NCI-H1092 treated with DMSO at 0.1 percent for 48 hours (cell line): ENCODE measurements at regions not wholly inside any gene's neighbourhood (a gene's known extent, or its start where the extent isn't known, plus 50 kb on each side); places are given as distances from the start of the nearest gene placed in this dataset.

ENCODE experiments used
- DNase-seq: peaks from one replicate; lab custom pipeline; 2025; lab: John Stamatoyannopoulos, UW

DNA sequence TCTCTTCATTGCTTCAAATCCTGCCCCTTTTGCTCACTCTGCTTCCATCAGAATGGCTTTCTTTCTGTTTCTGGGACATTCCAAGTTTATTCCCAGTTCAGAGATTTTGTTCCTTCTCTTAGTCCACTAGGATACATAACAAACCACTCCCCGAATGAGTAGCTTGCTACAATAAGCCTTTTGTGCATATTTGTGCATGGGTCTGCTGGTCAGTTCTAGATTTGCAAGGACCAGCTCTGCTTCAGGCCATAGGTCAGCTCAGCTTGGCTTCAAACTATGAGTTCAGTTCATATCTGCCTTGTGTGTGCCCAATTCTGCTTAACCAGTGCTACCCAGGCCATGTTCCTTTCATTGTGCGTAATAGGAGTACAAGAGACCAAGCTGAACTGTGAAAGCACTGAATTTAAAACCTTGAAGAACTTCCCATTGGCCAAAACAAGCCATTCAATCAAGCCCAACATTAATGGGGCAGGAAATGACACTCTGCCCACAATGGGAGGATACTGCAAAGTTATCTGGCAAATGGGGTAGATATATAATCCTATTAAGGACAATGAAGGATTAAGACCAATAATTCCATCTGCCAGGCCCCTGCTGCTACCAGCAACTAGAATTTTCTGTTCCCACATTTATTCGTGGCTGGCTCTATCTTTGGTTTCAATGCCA, 328.8 kb downstream of the PRELID2 start:
- no peak for DNase-seq

- no peak for DNase-seq
Observed at GRCh38 chr5:145502906-145503305, 332.2 kb downstream of the PRELID2 start.

DNA sequence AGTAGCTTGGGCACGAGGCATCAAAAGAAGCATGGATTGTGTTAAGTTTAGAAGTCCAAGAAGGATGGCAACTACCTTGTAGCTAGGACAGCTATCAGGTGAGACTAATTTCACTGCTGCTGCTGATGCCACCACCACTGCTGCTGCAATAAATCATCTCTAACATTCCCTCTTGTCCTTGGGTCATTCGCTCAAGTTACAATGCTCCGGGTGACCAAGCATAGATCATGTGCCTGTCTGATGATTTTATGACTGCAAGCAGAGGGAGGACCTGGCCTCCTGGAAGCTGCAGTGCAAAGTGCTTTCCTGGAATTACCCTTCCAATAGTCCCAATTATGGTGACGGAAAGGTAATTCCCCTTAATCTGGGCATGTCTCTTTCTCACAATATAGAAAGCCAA, 334.4 kb downstream of the PRELID2 start:
- DNase-seq, result no peak

- no peak for DNase-seq
Observed at GRCh38 chr5:145499483-145499882, 335.7 kb downstream of the PRELID2 start.

- DNase-seq, result no peak
Observed at GRCh38 chr5:145497052-145497451, 338.1 kb downstream of the PRELID2 start.

GRCh38 chr5:145495741-145496140, 339.4 kb downstream of the PRELID2 start:
- no peak for DNase-seq

DNA sequence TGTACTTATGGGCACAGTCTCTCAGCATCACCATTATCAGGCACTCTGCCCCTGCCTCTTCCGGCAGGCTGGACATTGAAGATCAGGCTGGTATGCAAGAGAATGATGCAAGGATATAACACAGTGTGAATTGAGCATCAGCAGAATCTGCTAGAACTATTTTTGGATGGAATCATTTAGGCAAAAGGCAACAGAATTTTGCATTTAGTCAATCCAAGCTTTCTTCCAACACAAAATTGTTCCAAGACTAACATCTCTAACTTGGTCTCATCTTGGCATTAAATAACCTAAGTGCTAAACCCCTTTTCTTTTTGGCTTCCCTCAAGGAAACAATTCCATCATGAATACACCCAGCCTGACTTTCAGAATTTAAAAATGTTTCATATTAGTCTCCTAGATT, 339.9 kb downstream of the PRELID2 start:
- no peak for DNase-seq

- no peak for DNase-seq
Observed at GRCh38 chr5:145493435-145493834, 341.7 kb downstream of the PRELID2 start.

DNA sequence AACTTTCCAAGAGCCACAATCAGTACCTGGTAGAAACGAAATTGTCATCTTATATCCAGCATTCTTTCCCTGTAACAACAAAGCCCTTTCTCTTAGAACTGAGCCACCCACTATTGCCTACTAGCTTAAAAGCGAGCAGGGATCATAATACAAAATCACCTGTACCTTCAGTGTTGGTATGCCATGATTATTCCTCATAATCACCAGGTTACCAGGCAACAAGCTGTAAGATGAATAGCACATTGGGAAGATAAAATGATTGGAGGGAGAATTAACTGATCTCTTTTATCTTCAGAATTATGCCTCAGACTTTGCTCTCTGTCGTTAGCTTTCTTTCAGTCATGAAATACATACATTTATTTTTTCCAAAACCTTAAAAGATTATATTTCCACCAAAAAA, 345.6 kb downstream of the PRELID2 start:
- DNase-seq, result no peak

- DNase-seq, result no peak
Observed at GRCh38 chr5:145484158-145484557, 351.0 kb downstream of the PRELID2 start.

GRCh38 chr5:145483212-145483611, 351.9 kb downstream of the PRELID2 start:
- DNase-seq, result no peak

DNA sequence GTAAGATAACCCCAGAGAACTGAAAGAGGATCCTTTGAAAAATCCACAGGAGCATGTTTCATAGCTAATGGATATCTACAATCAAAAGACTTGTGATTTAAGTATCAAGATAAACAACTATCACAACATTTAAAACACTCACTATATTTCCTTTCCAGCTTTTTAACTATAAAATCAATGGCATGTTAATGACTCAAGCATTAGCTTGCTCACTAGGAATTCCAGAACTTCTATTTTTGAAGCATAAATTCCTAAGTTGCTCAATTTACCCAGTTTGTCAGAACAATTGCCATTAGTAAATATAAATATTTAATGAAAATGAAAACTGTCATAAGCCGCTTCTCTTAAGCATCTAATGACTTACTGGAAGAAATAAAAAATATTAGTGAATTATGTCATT, 355.3 kb downstream of the PRELID2 start:
- DNase-seq, result no peak

DNA sequence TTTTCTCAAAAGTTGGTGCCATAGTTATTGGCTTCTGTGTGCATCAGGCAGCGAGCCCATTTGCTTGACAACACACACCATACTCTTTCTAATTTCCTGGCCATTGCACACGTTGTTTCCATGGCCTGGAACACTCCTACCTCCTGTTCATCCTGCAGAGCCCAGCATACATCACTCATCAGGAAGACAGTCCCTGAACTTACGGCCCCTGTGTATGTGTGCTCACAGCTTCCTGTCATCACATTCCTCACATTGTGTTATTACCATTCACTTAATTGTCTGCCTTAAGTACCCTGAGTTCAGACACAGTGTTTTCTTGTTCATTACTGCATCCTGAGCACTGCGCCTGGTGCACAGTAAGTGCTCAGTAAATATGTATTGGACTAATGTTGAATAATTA, 355.9 kb downstream of the PRELID2 start:
- no peak for DNase-seq

DNA sequence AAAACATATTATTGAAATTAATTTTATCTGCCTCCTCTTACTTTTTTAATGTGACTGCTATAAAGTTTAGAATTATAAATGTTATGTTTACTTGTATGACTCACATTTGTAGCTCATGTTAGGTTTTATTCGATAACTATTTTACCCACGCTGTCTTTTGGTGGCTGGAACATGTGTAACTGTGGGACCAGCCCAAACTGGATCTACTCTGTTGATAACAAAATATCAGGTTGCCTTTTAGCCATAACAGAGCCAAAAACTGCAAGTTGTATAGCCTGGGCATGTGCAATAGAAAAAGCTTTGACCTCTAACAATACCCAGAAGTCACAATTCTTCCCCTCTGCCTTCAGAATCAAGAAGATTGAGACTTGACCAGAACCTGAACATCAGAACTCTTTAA, 356.5 kb downstream of the PRELID2 start:
- DNase-seq, result no peak

DNA sequence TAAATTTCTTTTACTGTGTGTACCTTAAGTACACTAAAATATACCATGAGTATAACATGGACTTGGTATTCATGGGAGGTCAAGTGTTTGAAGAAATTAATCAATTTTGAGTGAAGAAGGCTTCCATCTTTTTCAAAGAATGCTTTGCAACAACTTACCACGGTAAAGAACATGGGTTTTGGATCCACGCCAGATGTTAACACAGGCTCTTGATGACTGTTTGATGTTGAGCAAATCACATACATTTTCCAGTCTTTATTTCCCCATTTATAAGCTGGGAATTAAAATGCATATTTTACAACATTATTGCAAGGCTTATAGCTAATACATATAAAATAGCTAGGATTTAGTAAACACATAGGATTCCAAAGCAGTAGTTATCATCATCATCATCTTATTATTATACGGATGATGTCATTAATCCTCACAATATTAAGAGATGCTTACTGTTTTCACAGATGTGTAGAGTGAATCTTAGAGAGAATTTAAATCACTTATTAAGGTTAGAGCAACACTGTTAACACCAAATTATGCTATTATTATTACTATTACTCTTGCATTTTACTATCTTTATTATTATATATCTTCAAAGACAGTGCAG, 362.0 kb downstream of the PRELID2 start:
- DNase-seq, result no peak

GRCh38 chr5:145471831-145472612, 363.1 kb downstream of the PRELID2 start:
- DNase-seq, result no peak

DNA sequence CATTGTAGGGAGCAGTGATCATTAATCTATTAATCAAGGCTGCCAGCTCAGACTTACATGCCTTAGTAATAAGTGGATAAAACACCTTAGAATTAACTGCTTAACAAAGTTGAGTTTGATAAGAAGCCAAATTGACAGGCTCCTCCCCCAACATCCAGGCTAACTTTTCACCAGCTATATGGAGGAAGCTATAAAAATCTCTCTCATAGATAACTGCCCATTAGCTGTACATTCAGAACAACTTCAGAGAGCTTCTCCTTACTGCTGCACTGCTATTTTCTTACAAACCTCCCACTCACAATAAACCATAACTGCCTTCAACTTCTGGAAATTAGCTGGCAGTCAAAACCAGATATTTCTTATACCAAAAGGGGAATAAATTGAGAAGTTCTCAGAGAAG, 364.1 kb downstream of the PRELID2 start:
- DNase-seq, result no peak

DNA sequence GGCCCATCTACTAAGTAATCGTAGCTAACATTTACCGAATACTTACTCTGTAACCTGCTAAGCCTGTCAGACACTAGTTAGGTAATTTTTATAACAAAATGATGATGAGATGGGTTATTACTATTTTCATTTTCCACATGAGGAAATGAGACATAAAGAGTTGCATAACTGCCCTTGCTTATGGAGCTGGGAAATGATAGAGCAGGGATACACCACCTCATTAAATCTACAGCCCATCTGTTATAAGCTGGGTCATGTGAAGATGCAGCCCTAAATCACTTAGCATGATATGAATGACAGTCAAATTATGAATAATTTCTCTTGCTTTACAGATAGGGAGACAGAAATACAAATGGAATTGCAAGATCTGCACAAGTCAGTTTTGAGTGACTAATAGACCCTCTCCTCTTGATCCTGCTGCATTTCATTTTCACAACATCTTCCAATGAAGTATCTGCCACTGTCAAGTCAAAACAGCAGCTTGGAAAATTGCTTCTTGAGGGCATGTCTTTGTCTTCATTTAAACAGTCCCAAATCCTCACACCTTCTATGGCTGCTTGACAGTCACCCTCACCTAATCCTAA, 364.7 kb downstream of the PRELID2 start:
- no peak for DNase-seq

GRCh38 chr5:145467446-145467845, 367.7 kb downstream of the PRELID2 start:
- DNase-seq, result no peak

GRCh38 chr5:145466533-145466932, 368.6 kb downstream of the PRELID2 start:
- DNase-seq, result no peak

DNA sequence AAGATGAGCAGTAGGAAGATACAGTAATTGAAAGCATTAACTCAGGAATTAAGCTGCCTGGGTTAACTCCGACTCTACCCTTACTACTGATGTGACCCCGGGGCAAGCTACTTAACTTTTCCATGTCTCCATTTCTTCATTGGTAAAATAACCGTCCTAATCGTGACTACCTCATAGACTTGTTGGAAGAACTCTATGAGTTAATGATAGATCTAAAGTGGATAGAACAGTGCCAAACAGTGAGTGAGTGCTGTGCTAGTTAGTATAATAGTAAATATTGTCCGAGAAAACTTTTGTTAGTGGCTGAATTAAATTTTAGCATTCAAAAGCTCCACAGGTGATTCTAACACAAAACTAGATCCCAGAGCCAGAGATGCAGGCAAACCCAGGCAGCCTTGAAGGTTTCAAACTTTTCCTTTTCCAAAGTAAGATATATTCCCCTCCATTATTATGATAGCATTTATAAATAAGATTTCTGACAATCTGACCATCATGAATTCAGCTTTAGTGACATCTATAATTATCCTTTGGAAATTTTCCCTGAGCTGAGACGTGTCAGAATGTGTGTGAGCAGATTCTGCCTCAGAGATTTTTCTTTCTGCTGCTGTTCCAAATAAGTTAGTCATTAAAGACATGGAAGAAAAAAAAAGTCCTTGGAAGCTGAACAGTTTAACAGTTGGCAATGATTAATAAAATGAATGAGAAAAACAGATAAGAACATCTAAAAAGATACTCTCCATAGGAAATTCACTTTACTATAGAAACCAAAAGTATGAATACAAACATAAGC, 369.5 kb downstream of the PRELID2 start:
- no peak for DNase-seq

DNA sequence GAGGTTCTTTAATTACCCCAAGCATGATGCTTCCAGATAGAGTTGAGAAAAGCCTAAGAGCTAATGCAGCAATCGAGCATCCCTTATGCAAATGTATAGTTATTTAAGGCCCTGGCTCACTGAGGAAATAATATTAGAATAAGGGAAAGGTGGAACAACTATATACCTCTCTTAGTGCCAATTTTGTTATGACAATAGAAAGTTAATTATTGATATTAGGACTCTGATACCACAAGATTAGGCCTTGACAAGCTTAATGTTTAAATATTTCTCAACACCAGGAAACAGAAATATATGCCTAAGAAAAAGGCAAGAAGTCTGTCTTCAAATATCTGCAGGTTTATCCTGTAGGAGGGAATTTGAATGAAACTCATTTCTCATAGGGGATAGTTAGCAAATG, 371.0 kb downstream of the PRELID2 start:
- no peak for DNase-seq
